K562 (cell line): ENCODE measurements at regions not wholly inside any gene's neighbourhood (a gene's known extent, or its start where the extent isn't known, plus 50 kb on each side); places are given as distances from the start of the nearest gene placed in this dataset.

ENCODE experiments used
- CREB3L1 ChIP-seq: fragments of 450-650 bp; IDR thresholded peaks from 2 replicates; pipeline ENCODE4 v1.6.1; 2014; ENCODE audit warnings: low read depth, mild to moderate bottlenecking, moderate library complexity, borderline replicate concordance
- CTCF ChIP-seq, 3 experiments: IDR thresholded peaks in 2 of 3; conservative IDR thresholded peaks in 1 of 3; 2 replicates each; pipeline ENCODE4 v1.5.1; 2011 to 2012; ENCODE audit warnings: low read length in 3 of 3, mild to moderate bottlenecking in 3 of 3, control low read depth in 2 of 3, improper control_type of control experiment in 1 of 3, inconsistent platforms in 1 of 3, low read depth in 1 of 3, mixed read lengths in 1 of 3, moderate library complexity in 1 of 3; ENCODE audit not compliant: insufficient read depth in 2 of 3
- ELK1 ChIP-seq: sonication (generic); formaldehyde crosslinking; IDR thresholded peaks from 2 replicates; pipeline ENCODE4 v1.8.1; 2022; ENCODE audit warnings: missing genetic modification reagents
- EZH2 ChIP-seq: IDR thresholded peaks from 2 replicates; pipeline ENCODE4 v1.6.1; 2012; ENCODE audit warnings: low read depth, mild to moderate bottlenecking, inconsistent platforms, low read length, borderline replicate concordance
- NR2F6 ChIP-seq: fragments of 450-650 bp; formaldehyde crosslinking; IDR thresholded peaks from 2 replicates; pipeline ENCODE4 v1.4.0; 2020; ENCODE audit warnings: mild to moderate bottlenecking
- ZBTB33 ChIP-seq: sonication (generic); formaldehyde crosslinking; IDR thresholded peaks from 2 replicates; pipeline ENCODE4 v1.8.1; 2023; ENCODE audit warnings: mild to moderate bottlenecking, missing genetic modification reagents
- ZNF224 ChIP-seq: sonication (generic); formaldehyde crosslinking; IDR thresholded peaks from 2 replicates; pipeline ENCODE4 v1.8.0; 2022; ENCODE audit warnings: mild to moderate bottlenecking, missing genetic modification reagents

GRCh38 chr7:119688831-119689230, 584.1 kb upstream of the KCND2 start:
- TF ChIP-seq CREB3L1 (no peak), ZNF224 (CRISPR knock-in tag) (no peak), NR2F6 (no peak), ZBTB33 (CRISPR knock-in tag) (no peak), ELK1 (CRISPR knock-in tag) (no peak), CTCF (IDR thresholded peaks at IDR 0.05 in 2 of 3, conservative IDR thresholded peaks at IDR 0.05 in 1 of 3; ENCODE audit: insufficient read depth in 2 of 3, low read depth in 1 of 3, low read length in 3 of 3) (no peak), EZH2 (no peak)
